HEK293 (cell line): ENCODE measurements at regions not wholly inside any gene's neighbourhood (a gene's known extent, or its start where the extent isn't known, plus 50 kb on each side); places are given as distances from the start of the nearest gene placed in this dataset.

Experiments
- ZNF48 ChIP-seq: fragments of 450-650 bp; formaldehyde crosslinking; IDR thresholded peaks from 2 replicates; pipeline ENCODE4 v1.5.1; 2016; ENCODE audit warnings: missing biosample characterization, missing genetic modification characterization
- TF ChIP-seq, protein P1 (sequence below): fragments of 450-650 bp; formaldehyde crosslinking; IDR thresholded peaks from 2 replicates; pipeline ENCODE4 v1.5.1; 2016; ENCODE audit warnings: missing biosample characterization, missing genetic modification characterization
- TF ChIP-seq, protein P2 (sequence below): fragments of 450-650 bp; formaldehyde crosslinking; IDR thresholded peaks from 2 replicates; pipeline ENCODE4 v1.5.1; 2016; ENCODE audit warnings: missing biosample characterization, missing genetic modification characterization
- TF ChIP-seq, protein P3 (sequence below): fragments of 450-650 bp; IDR thresholded peaks from 2 replicates; pipeline ENCODE4 v1.5.1; 2018; ENCODE audit warnings: missing biosample characterization, mild to moderate bottlenecking, missing genetic modification characterization

DNA sequence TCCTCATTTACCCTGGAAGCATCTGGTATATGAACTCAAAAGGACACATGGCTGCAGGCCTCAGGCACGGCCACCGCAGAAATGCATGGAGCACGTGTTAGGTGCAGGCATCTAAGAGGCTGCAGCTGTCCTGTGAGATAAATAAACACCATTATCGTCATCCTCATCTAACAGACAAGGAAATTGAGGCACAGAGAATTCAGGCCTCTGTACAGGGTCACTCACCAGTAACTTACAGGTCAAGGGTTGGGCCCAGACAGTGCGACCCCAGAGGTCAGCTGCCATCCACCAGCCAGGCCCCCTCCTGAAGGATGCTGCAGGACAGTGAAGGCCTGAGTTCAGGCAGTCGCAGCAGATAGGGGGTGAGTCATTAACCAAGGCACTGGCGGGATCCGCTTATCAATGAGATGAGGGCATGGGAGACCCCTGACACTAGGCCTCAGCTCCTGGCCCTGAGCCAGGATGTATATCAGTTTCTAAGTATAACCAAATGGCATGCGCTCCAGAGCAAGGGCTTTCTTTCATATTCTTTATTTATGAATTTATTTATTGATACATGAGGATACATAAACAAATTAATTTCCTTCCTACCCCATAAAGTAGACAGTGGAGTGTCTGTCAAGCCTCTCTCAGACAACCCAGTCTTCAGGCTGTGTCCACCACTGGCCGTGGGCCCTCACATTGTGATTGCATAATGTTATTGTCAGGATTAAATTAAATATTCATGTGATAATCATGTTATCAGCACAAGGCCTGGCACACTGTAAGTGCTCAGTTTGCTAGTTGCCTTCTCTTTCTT is 316.9 kb downstream of the QKI start:
- TF ChIP-seq, protein P1, sequence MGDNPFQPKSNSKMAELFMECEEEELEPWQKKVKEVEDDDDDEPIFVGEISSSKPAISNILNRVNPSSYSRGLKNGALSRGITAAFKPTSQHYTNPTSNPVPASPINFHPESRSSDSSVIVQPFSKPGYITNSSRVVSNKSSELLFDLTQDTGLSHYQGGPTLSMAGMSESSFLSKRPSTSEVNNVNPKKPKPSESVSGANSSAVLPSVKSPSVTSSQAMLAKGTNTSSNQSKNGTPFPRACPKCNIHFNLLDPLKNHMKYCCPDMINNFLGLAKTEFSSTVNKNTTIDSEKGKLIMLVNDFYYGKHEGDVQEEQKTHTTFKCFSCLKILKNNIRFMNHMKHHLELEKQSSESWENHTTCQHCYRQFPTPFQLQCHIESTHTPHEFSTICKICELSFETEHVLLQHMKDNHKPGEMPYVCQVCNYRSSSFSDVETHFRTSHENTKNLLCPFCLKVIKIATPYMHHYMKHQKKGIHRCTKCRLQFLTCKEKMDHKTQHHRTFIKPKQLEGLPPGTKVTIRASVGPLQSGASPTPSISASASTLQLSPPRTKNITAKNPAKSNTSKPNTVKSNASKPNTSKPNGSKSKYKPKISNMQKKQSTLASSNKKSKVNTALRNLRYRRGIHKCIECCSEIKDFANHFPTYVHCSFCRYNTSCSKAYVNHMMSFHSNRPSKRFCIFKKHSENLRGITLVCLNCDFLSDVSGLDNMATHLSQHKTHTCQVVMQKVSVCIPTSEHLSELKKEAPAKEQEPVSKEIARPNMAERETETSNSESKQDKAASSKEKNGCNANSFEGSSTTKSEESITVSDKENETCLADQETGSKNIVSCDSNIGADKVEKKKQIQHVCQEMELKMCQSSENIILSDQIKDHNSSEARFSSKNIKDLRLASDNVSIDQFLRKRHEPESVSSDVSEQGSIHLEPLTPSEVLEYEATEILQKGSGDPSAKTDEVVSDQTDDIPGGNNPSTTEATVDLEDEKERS (tag by site-specific recombination) = no peak
- TF ChIP-seq, protein P2, sequence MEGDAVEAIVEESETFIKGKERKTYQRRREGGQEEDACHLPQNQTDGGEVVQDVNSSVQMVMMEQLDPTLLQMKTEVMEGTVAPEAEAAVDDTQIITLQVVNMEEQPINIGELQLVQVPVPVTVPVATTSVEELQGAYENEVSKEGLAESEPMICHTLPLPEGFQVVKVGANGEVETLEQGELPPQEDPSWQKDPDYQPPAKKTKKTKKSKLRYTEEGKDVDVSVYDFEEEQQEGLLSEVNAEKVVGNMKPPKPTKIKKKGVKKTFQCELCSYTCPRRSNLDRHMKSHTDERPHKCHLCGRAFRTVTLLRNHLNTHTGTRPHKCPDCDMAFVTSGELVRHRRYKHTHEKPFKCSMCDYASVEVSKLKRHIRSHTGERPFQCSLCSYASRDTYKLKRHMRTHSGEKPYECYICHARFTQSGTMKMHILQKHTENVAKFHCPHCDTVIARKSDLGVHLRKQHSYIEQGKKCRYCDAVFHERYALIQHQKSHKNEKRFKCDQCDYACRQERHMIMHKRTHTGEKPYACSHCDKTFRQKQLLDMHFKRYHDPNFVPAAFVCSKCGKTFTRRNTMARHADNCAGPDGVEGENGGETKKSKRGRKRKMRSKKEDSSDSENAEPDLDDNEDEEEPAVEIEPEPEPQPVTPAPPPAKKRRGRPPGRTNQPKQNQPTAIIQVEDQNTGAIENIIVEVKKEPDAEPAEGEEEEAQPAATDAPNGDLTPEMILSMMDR (tag by site-specific recombination) = no peak
- TF ChIP-seq ZNF48 (tag by site-specific recombination) = no peak
- TF ChIP-seq, protein P3, sequence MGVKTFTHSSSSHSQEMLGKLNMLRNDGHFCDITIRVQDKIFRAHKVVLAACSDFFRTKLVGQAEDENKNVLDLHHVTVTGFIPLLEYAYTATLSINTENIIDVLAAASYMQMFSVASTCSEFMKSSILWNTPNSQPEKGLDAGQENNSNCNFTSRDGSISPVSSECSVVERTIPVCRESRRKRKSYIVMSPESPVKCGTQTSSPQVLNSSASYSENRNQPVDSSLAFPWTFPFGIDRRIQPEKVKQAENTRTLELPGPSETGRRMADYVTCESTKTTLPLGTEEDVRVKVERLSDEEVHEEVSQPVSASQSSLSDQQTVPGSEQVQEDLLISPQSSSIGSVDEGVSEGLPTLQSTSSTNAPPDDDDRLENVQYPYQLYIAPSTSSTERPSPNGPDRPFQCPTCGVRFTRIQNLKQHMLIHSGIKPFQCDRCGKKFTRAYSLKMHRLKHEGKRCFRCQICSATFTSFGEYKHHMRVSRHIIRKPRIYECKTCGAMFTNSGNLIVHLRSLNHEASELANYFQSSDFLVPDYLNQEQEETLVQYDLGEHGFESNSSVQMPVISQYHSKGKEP = no peak
